Activated naive CD8-positive, alpha-beta T cell treated with anti-CD3 and anti-CD28 coated beads, Interleukin-2, amount 10 ng/mL, durations not matched to agents 7 days and 5 days (primary cell): ENCODE measurements at regions not wholly inside any gene's neighbourhood (a gene's known extent, or its start where the extent isn't known, plus 50 kb on each side); places are given as distances from the start of the nearest gene placed in this dataset.
"Not testable (repeated sequence)": the region's sequence is repeated elsewhere in the genome, so short reads cannot be mapped to it uniquely, and the experiment has no call there.

Experiments used
- ATAC-seq: fragments of 150-1000 bp; cut with Tn5 transposase; one replicate; pipeline ENCODE4 v1.10.0; 2021; ENCODE audit warnings: low read depth, moderate library complexity
- POLR2A ChIA-PET: fragments of 350-600 bp; sonication (Branson Sonifier 250); formaldehyde crosslinking; loops from one replicate; lab custom pipeline; 2021; ENCODE audit warnings: antibody characterized with exemption; lab: Charles Lee
- DNase-seq: peaks from one replicate; pipeline ENCODE4 v3.0.0; 2021
- H3K27ac Mint-ChIP-seq: one replicate; pipeline ENCODE4 v1.8.0; 2022; ENCODE audit warnings: mild to moderate bottlenecking, mixed read lengths
- H3K27me3 Mint-ChIP-seq: one replicate; pipeline ENCODE4 v1.8.0; 2022; ENCODE audit warnings: mild to moderate bottlenecking, moderate library complexity, mixed read lengths
- H3K36me3 Mint-ChIP-seq: one replicate; pipeline ENCODE4 v1.8.0; 2021; ENCODE audit warnings: mild to moderate bottlenecking, mixed read lengths
- H3K4me1 Mint-ChIP-seq: one replicate; pipeline ENCODE4 v1.8.0; 2021; ENCODE audit warnings: mixed read lengths
- H3K4me3 Mint-ChIP-seq: one replicate; pipeline ENCODE4 v1.8.0; 2022; ENCODE audit warnings: mild to moderate bottlenecking, moderate library complexity, mixed read lengths
- H3K9me3 Mint-ChIP-seq: one replicate; pipeline ENCODE4 v1.8.0; 2021; ENCODE audit warnings: mixed read lengths

- ATAC-seq = peak; percentile 47
- Mint-ChIP-seq H3K27me3 (no peaks in the 10 kb centered on the region), H3K36me3 (no peaks in the 10 kb centered on the region), H3K9me3 (no peaks in the 10 kb centered on the region), H3K27ac (no peak overlapping the region), H3K4me1 (peaks cover 6% of the 10 kb centered on the region), H3K4me3 (no peak overlapping the region)
- no peak for DNase-seq
- POLR2A ChIA-PET = no interaction called here
These were observed 63.4 kb upstream of the GPCPD1 start for GRCh38 chr20:5674176-5674660.

- Mint-ChIP-seq H3K4me3 (no peak overlapping the region), H3K9me3 (no peaks in the 10 kb centered on the region), H3K27me3 (peaks cover 3% of the 10 kb centered on the region), H3K4me1 (peaks cover 6% of the 10 kb centered on the region), H3K36me3 (no peaks in the 10 kb centered on the region), H3K27ac (no peak overlapping the region)
- no peak for ATAC-seq
- POLR2A ChIA-PET = no interaction called here
- DNase-seq = no peak
These were observed 60.1 kb upstream of the GPCPD1 start for GRCh38 chr20:5670874-5671273.

- Mint-ChIP-seq H3K9me3 (no peaks in the 10 kb centered on the region), H3K36me3 (no peaks in the 10 kb centered on the region), H3K4me1 (peaks cover 6% of the 10 kb centered on the region), H3K27me3 (peaks cover 3% of the 10 kb centered on the region), H3K27ac (no peak overlapping the region), H3K4me3 (no peak overlapping the region)
- no peak for DNase-seq
- ATAC-seq = no peak
- POLR2A ChIA-PET = no interaction called here
These were observed 59.3 kb upstream of the GPCPD1 start for GRCh38 chr20:5670036-5670536.

GRCh38 chr20:5668529-5668868 lies 57.7 kb upstream of the GPCPD1 start:
- peaks cover 3% of the 10 kb centered on the region for H3K27me3 Mint-ChIP-seq
- DNase-seq (no peak), ATAC-seq (no peak)
- POLR2A ChIA-PET = no interaction called here
- no peak overlapping the region for H3K4me3 Mint-ChIP-seq
- no peaks in the 10 kb centered on the region for H3K36me3 Mint-ChIP-seq
- no peaks in the 10 kb centered on the region for H3K4me1 Mint-ChIP-seq
- no peak overlapping the region for H3K27ac Mint-ChIP-seq
- H3K9me3 Mint-ChIP-seq = no peaks in the 10 kb centered on the region

GRCh38 chr20:5667705-5668528 lies 57.1 kb upstream of the GPCPD1 start:
- no peaks in the 10 kb centered on the region for H3K36me3 Mint-ChIP-seq
- no peak overlapping the region for H3K27ac Mint-ChIP-seq
- DNase-seq (no peak), ATAC-seq (no peak)
- no peak overlapping the region for H3K4me3 Mint-ChIP-seq
- no peaks in the 10 kb centered on the region for H3K9me3 Mint-ChIP-seq
- no peaks in the 10 kb centered on the region for H3K4me1 Mint-ChIP-seq
- peaks cover 3% of the 10 kb centered on the region for H3K27me3 Mint-ChIP-seq
- POLR2A ChIA-PET = no interaction called here

- Mint-ChIP-seq H3K27ac (no peak overlapping the region), H3K4me3 (no peak overlapping the region), H3K36me3 (no peaks in the 10 kb centered on the region), H3K4me1 (no peaks in the 10 kb centered on the region), H3K27me3 (peaks cover 3% of the 10 kb centered on the region), H3K9me3 (no peaks in the 10 kb centered on the region)
- POLR2A ChIA-PET = no interaction called here
- ATAC-seq = no peak
- DNase-seq = no peak
These were observed 54.6 kb upstream of the GPCPD1 start for GRCh38 chr20:5665417-5665816.

GRCh38 chr20:5663396-5663795 lies 52.6 kb upstream of the GPCPD1 start:
- H3K9me3 Mint-ChIP-seq = no peaks in the 10 kb centered on the region
- H3K4me1 Mint-ChIP-seq = no peaks in the 10 kb centered on the region
- no peak overlapping the region for H3K27ac Mint-ChIP-seq
- peaks cover 3% of the 10 kb centered on the region for H3K27me3 Mint-ChIP-seq
- no peaks in the 10 kb centered on the region for H3K36me3 Mint-ChIP-seq
- DNase-seq (no peak), ATAC-seq (no peak)
- POLR2A ChIA-PET = no interaction called here
- H3K4me3 Mint-ChIP-seq = no peak overlapping the region

- H3K27ac Mint-ChIP-seq = no peak overlapping the region
- DNase-seq (no peak), ATAC-seq (no peak)
- no peaks in the 10 kb centered on the region for H3K4me1 Mint-ChIP-seq
- peaks cover 3% of the 10 kb centered on the region for H3K27me3 Mint-ChIP-seq
- no peaks in the 10 kb centered on the region for H3K36me3 Mint-ChIP-seq
- no peak overlapping the region for H3K4me3 Mint-ChIP-seq
- POLR2A ChIA-PET = no interaction called here
- H3K9me3 Mint-ChIP-seq = no peaks in the 10 kb centered on the region
These were observed 52.0 kb upstream of the GPCPD1 start for GRCh38 chr20:5662769-5663168.

GRCh38 chr20:5660756-5661155 lies 50.0 kb upstream of the GPCPD1 start:
- POLR2A ChIA-PET, DNase-seq, H3K4me1 Mint-ChIP-seq, H3K36me3 Mint-ChIP-seq, H3K9me3 Mint-ChIP-seq, H3K4me3 Mint-ChIP-seq, H3K27me3 Mint-ChIP-seq, ATAC-seq, H3K27ac Mint-ChIP-seq: not testable (repeated sequence)
